ENCODE measurements at regions not wholly inside any gene's neighbourhood (a gene's known extent, or its start where the extent isn't known, plus 50 kb on each side); places are given as distances from the start of the nearest gene placed in this dataset.

DNA sequence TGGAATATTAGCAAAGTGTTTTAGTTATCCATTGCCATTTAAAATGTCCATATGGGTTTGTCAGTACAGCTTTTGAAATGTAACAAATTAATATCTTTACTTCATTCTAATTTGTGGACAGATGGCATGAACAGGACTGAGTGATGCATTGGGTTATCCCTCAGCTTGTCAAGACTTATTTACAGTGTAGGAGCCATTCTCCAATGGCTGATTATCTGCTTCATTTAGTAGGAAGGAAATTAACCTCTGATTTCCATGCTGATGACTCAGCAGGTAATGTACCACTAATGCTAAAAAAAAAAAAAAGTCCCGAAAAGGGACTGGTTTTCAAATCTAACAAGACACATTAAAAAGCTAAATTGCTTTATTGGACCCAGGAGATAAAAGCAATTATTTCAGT is 1149.0 kb upstream of the USP15 start:
- Histone ChIP-seq H3K4me3 (ENCODE audit: low read depth, low read length) (no peak overlapping the region), H3K36me3 (ENCODE audit: control insufficient read depth in 2 of 2, insufficient read depth in 1 of 2, low read length in 2 of 2) (no peaks in the 10 kb centered on the region), H3K27ac (ENCODE audit: extremely low read depth, low read depth, low read length) (no peak overlapping the region), H3K9me3 (ENCODE audit: control insufficient read depth, insufficient read depth, low read depth, low read length) (no peaks in the 10 kb centered on the region), H3K4me1 (ENCODE audit: control insufficient read depth, insufficient read depth, low read length) (no peaks in the 10 kb centered on the region)
- TF ChIP-seq ZNF391 (tag by site-specific recombination; IDR thresholded peaks at IDR 0.05; ENCODE audit: borderline replicate concordance, low read depth) (no peak), ZSCAN30 (tag by site-specific recombination; IDR thresholded peaks at IDR 0.05) (no peak), ZNF571 (tag by site-specific recombination; IDR thresholded peaks at IDR 0.05) (no peak), GLI2 (tag by site-specific recombination; IDR thresholded peaks at IDR 0.05; ENCODE audit: borderline replicate concordance, low read depth) (no peak), ZNF621 (tag by site-specific recombination; IDR thresholded peaks at IDR 0.05) (no peak), OSR2 (tag by site-specific recombination; IDR thresholded peaks at IDR 0.05) (no peak), ZNF777 (tag by site-specific recombination; IDR thresholded peaks at IDR 0.05; ENCODE audit: borderline replicate concordance) (no peak), ZNF707 (tag by site-specific recombination; IDR thresholded peaks at IDR 0.05) (no peak)
- ChIA-PET CTCF (interaction anchor here (0.7 to 1.1 kb wide), 2 partner anchors 19 to 578 kb away, joined by 3 read pairs; no protein-coding TSS in a partner anchor), POLR2A (no interaction called here)

DNA sequence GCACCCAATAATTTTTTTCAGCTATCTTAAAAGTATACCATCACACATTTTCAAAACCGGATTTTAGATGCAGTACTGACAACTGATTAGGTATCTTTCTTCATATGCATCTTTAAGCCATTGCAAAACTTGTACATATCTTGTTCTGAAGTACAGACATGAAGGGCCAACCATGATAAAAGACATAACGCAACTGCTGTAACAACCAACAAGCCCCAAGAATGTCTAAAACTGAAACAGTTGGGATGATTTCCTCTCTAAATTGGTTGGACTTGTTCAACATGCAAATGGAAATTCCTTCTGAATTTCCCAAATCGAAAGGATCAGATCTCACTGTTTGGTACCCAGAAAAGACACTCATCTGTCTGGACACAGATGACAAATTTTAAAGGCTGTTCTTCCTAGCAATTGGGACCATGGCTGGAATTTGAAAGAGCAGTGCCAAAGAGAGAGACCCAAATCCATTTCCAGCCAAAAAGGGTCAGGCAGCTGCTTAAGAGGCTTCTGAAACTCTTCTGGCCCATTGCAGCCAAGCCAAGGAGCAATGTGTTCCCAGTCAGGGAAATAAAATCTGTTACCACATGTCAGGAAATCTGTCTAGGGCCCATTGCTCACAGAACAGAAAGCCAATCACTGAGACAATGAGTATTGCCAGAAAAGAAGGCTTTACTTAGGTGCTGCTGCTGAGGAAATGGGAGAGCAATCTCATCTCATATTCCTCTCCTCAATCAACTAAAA is 1122.4 kb upstream of the USP15 start:
- Histone ChIP-seq H3K4me3 (ENCODE audit: low read depth, low read length) (no peak overlapping the region), H3K9me3 (ENCODE audit: control insufficient read depth, insufficient read depth, low read depth, low read length) (no peaks in the 10 kb centered on the region), H3K27ac (ENCODE audit: extremely low read depth, low read depth, low read length) (no peak overlapping the region), H3K4me1 (ENCODE audit: control insufficient read depth, insufficient read depth, low read length) (no peaks in the 10 kb centered on the region), H3K36me3 (ENCODE audit: control insufficient read depth in 2 of 2, insufficient read depth in 1 of 2, low read length in 2 of 2) (no peaks in the 10 kb centered on the region)
- ChIA-PET CTCF (no interaction called here), POLR2A (no interaction called here)
- TF ChIP-seq ZNF624 (tag by site-specific recombination; IDR thresholded peaks at IDR 0.05): no peak
- no peak for TF ChIP-seq ZNF274 (IDR thresholded peaks at IDR 0.05; ENCODE audit: low read length)
- no peak for TF ChIP-seq ZNF274 (tag by site-specific recombination; IDR thresholded peaks at IDR 0.05; ENCODE audit: borderline replicate concordance)
- TF ChIP-seq ZNF23 (tag by site-specific recombination; IDR thresholded peaks at IDR 0.05; ENCODE audit: borderline replicate concordance): no peak

DNA sequence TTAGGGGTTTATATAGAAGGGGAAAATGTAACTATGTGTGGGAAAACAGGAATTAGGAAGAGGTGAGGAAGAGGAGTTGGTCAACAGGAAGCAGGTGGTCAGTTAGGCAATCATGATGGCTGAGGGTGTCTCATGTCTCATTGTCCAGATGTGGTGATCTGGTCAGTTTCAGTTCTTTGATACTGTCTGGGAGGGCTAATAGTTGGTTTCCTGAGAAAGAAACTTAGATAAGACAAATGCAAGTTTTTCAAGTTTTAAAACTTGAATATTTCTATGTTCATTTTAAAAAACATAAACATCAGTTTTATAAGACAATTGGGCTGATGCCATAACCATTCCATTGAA is 1121.8 kb upstream of the USP15 start:
- Histone ChIP-seq H3K27ac (ENCODE audit: extremely low read depth, low read depth, low read length) (no peak overlapping the region), H3K4me1 (ENCODE audit: control insufficient read depth, insufficient read depth, low read length) (no peaks in the 10 kb centered on the region), H3K9me3 (ENCODE audit: control insufficient read depth, insufficient read depth, low read depth, low read length) (no peaks in the 10 kb centered on the region), H3K4me3 (ENCODE audit: low read depth, low read length) (no peak overlapping the region), H3K36me3 (ENCODE audit: control insufficient read depth in 2 of 2, insufficient read depth in 1 of 2, low read length in 2 of 2) (no peaks in the 10 kb centered on the region)
- ChIA-PET CTCF (no interaction called here), POLR2A (no interaction called here)
- TF ChIP-seq ZNF354C (tag by site-specific recombination; IDR thresholded peaks at IDR 0.05; ENCODE audit: borderline replicate concordance, low read depth) (no peak), ZNF654 (tag by site-specific recombination; IDR thresholded peaks at IDR 0.05; ENCODE audit: low read depth) (no peak), ZNF473 (tag by site-specific recombination; IDR thresholded peaks at IDR 0.05) (no peak), ZNF596 (tag by site-specific recombination; IDR thresholded peaks at IDR 0.05) (no peak), ZNF571 (tag by site-specific recombination; IDR thresholded peaks at IDR 0.05) (no peak)
- TF ChIP-seq, protein P1, sequence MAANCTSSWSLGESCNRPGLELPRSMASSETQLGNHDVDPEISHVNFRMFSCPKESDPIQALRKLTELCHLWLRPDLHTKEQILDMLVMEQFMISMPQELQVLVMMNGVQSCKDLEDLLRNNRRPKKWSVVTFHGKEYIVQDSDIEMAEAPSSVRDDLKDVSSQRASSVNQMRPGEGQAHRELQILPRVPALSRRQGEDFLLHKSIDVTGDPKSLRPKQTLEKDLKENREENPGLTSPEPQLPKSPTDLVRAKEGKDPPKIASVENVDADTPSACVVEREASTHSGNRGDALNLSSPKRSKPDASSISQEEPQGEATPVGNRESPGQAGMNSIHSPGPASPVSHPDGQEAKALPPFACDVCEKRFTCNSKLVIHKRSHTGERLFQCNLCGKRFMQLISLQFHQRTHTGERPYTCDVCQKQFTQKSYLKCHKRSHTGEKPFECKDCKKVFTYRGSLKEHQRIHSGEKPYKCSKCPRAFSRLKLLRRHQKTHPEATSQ (tag by site-specific recombination; IDR thresholded peaks at IDR 0.05): no peak

DNA sequence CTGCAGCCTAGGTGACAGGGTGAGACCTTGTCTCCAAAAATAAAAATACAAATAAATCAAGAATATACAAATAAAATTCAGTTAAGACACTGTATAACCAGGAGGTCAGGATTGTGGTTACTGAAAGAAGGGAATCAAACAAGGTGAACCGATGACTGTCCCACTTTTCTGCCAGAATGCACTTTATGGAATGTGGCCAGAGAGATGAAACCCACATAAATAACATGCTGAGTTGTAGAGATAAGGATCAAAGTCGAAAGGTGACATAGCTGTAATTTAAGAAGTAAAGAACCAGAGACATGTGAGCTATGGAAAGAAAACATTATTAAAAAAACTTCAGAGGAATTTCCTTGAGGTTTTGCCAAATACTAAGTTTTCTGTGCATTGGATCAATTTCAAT is 1098.2 kb upstream of the USP15 start:
- ChIA-PET POLR2A (interaction anchor here (0.7 kb wide), 1 partner anchor 1229 kb away, joined by 3 read pairs; no protein-coding TSS in a partner anchor), CTCF (no interaction called here)
- Histone ChIP-seq H3K9me3 (ENCODE audit: control insufficient read depth, insufficient read depth, low read depth, low read length) (no peaks in the 10 kb centered on the region), H3K27ac (ENCODE audit: extremely low read depth, low read depth, low read length) (no peak overlapping the region), H3K36me3 (ENCODE audit: control insufficient read depth in 2 of 2, insufficient read depth in 1 of 2, low read length in 2 of 2) (no peaks in the 10 kb centered on the region), H3K4me1 (ENCODE audit: control insufficient read depth, insufficient read depth, low read length) (no peaks in the 10 kb centered on the region), H3K4me3 (ENCODE audit: low read depth, low read length) (no peak overlapping the region)
- TF ChIP-seq ZNF571 (tag by site-specific recombination; IDR thresholded peaks at IDR 0.05) (no peak), ZNF549 (tag by site-specific recombination; IDR thresholded peaks at IDR 0.05) (no peak), ZNF621 (tag by site-specific recombination; IDR thresholded peaks at IDR 0.05) (no peak), ZFHX2 (tag by site-specific recombination; conservative IDR thresholded peaks at IDR 0.05) (no peak), ZNF19 (tag by site-specific recombination; IDR thresholded peaks at IDR 0.05; ENCODE audit: low read depth) (no peak), ZNF211 (tag by site-specific recombination; IDR thresholded peaks at IDR 0.05; ENCODE audit: low read depth) (no peak)
- TF ChIP-seq, protein P2, sequence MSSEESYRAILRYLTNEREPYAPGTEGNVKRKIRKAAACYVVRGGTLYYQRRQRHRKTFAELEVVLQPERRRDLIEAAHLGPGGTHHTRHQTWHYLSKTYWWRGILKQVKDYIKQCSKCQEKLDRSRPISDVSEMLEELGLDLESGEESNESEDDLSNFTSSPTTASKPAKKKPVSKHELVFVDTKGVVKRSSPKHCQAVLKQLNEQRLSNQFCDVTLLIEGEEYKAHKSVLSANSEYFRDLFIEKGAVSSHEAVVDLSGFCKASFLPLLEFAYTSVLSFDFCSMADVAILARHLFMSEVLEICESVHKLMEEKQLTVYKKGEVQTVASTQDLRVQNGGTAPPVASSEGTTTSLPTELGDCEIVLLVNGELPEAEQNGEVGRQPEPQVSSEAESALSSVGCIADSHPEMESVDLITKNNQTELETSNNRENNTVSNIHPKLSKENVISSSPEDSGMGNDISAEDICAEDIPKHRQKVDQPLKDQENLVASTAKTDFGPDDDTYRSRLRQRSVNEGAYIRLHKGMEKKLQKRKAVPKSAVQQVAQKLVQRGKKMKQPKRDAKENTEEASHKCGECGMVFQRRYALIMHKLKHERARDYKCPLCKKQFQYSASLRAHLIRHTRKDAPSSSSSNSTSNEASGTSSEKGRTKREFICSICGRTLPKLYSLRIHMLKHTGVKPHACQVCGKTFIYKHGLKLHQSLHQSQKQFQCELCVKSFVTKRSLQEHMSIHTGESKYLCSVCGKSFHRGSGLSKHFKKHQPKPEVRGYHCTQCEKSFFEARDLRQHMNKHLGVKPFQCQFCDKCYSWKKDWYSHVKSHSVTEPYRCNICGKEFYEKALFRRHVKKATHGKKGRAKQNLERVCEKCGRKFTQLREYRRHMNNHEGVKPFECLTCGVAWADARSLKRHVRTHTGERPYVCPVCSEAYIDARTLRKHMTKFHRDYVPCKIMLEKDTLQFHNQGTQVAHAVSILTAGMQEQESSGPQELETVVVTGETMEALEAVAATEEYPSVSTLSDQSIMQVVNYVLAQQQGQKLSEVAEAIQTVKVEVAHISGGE (tag by site-specific recombination; conservative IDR thresholded peaks at IDR 0.05; ENCODE audit: low read depth): no peak
- TF ChIP-seq, protein P3, sequence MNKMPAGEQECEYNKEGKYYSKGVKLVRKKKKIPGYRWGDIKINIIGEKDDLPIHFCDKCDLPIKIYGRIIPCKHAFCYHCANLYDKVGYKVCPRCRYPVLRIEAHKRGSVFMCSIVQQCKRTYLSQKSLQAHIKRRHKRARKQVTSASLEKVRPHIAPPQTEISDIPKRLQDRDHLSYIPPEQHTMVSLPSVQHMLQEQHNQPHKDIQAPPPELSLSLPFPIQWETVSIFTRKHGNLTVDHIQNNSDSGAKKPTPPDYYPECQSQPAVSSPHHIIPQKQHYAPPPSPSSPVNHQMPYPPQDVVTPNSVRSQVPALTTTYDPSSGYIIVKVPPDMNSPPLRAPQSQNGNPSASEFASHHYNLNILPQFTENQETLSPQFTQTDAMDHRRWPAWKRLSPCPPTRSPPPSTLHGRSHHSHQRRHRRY (tag by site-specific recombination; IDR thresholded peaks at IDR 0.05): no peak

All from HEK293 (cell line).